DMS153 (cell line): ENCODE measurements at regions not wholly inside any gene's neighbourhood (a gene's known extent, or its start where the extent isn't known, plus 50 kb on each side); places are given as distances from the start of the nearest gene placed in this dataset.
"Not testable (repeated sequence)": the region's sequence is repeated elsewhere in the genome, so short reads cannot be mapped to it uniquely, and the experiment has no call there.

ENCODE experiments used
- DNase-seq: peaks from one replicate; lab custom pipeline; 2025; lab: John Stamatoyannopoulos, UW

DNA sequence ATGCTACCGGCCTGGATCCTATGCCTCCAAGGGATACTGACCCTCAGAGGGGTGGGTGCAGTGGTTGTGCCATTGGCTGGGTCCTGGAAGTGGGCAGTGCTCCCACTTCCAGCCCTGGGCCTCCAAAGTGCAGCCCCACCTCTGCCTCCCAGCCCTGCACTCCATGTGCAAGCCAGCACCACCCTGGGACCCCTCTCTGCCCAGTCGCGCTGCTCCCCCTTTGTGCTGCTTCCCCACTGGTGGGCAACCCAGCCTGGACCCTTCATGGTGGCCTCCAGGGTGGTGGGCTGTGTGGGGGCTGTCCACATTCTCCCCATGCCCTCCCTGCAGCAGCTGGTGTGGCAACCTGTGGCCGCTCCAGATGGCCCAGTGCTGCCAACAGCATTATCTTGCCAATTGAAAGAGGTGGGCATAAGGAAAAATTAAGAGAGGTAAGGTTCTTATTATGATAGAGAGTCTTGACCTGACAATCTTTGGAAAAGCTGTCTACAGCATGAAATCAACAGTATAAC lies 309.7 kb downstream of the GUCY2F start:
- no peak for DNase-seq

DNA sequence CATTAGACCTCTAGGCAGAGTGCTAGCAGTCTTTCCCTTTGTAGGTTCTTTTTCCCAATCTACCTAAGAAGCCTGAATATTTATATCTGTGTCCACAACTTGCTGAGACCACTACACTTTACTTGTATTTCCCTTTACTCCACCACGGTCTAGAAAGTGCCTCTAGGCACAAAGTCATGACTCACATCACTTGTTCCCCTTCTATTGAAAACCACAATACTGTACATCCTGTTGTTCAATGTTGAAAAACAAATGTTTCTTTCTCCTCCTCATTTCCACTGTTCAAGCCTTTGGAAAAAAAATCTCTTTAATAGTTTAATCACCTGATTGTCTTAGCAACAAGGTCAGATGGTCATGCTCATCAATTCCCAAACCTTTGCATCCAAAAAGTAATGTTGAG lies 326.7 kb downstream of the GUCY2F start:
- no peak for DNase-seq

DNA sequence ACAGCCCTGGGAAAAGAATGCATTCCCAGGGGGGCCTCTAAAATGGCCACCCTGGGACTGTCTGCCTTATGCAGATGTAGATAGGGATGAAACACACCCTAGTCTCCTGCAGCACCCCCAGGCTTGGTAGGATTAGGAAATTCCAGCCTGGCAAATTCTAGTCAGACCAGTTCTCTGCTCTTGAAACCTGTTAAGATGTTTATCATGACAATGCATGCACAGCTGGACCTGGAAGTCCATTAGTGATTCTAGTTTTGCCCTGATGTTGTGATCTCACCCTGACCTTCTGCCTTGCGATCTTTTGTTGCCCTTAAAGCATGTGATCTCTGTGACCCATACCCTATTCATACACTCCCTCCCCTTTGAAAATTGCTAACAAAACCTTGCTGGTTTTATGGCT lies 337.7 kb downstream of the GUCY2F start:
- DNase-seq: not testable (repeated sequence)

DNA sequence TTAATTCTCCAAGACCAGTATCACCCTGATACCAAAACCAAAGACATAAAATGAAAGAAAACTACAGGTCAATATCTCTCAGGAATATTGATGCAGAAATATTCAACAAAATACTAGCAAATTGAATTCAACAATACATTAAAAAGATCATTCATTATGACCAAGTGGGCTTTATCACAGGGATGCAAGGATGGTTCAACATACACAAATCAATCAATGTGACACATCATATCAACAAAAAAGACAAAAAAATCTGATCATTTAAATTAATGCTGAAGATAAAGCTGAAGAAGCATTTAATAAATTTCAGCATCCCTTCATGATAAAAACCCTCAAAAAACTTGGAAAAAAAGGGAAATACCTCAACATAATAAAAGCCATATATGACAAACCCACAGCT lies 341.4 kb downstream of the GUCY2F start:
- DNase-seq: no peak

DNA sequence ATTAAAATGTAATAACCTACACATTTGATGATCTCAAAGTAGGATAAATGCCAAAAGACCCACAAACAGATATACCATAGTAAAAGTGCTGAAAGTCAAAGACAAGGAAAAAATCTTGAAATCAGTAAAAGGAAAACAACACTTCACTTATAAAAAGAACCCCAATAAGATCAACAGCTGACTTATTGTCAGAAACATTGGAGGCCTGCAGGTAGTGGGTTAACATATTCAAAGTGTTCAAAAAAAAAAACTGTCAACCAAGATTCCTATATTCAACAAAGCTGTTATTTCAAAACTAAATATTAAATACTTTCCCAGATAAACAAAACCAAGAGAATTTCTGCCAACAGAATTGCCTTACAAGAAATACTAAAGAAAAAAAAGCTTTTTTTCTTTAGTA lies 347.1 kb downstream of the GUCY2F start:
- DNase-seq: no peak

DNA sequence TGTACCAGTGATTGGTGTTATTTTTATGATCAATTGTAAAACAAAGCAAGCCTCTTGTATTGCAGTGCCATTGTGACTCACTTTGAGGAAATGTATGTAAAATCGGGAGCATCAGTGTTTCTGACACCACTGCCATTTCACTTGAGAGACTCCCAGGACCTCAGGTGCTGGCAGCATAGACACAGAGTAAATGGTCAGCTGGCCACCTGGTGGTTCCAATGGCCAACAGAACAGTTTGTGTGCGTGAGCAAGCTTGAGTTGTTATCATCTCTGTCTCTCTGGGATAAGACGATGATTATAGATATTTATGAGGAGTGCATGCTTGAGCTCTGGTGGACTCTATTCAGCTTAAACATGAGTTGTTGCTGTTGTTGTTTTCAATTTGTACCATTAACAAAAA lies 356.6 kb downstream of the GUCY2F start:
- no peak for DNase-seq

DNA sequence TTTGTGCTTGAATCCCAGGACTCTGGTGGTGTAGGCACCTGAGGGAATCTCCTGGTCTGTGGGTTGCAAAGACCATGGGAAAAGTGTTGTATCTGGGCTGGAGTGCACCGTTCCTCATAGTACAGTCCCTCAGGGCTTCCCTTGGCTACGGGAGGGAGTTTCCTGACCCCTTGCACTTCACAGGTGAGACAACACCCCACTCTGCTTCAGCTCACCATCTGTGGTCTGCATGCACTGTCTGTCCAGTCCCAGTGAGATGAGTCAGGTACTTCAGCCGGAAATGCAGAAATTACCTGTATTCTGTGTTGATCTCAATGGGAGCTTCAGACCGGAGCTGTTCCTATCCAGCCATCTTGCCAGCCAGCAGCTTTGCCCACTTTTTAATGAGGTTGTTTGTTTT lies 353.0 kb upstream of the IRS4 start:
- DNase-seq: no peak

DNA sequence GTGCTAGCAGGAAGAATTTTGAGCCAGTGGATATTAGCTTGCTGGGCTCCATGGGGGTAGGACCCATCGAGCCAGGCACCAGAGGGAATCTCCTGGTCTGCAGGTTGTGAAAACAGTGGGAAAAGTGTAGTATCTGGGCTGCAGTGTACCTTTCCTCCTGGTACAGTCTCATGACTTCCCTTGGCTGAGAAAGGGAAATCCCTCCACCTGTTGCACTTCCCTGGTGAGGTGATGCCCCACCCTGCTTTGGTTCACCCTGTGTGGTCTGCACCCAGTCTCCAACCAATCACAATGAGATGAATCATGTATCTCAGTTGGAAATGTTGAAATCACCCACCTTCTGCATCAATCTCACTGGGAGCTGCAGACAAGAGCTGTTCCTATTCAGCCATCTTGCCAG lies 341.4 kb upstream of the IRS4 start:
- no peak for DNase-seq

DNA sequence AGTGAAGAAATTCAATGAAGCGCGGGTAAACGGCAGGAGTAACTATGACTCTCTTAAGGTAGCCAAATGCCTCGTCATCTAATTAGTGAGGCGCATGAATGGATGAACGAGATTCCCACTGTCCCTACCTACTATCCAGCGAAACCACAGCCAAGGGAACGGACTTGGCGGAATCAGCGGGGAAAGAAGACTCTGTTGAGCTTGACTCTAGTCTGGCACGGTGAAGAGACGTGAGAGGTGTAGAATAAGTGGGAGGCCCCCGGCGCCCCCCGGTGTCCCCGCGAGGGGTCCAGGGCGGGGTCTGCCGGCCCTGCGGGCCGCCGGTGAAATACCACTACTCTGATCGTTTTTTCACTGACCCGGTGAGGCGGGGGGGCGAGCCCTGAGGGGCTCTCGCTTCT lies 317.8 kb upstream of the IRS4 start:
- DNase-seq: not testable (repeated sequence)

DNA sequence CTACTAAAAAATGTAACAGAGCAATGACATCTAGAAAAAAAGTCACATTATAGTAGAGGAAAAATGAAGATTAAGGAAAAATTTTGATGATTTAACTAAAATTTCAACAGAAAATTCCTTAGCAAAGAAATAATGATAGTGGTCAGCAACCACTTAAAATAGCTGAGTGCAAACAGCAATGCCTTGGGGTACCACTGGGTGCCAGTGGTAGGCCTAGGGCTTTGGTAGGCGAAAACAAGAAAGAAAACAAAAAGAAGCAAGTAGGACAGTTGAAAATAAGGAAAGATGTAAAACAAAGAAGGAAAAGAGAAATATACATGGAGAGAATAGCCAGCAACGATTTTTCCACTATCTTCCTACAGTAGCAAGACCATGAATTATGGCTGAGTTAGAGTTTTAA lies 313.5 kb upstream of the IRS4 start:
- DNase-seq: no peak

DNA sequence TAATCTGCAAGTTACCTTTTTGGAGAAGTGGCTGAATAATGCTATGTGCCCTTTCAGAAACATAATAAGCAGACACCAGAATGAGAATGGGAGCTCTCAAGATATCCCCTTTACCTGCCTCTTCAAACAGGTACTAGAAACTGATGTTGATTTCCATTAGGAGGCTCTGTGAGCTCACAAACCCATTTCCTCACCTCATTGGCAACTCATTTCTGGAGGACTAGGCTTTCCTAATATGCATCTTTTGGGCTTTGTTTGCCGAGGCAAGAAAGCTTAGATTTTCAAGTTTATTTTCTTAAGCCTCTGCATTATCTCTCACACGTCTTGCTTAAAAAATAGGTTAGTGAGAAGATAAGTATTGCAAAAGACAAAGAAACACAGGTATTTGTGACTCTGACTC lies 313.1 kb upstream of the IRS4 start:
- DNase-seq: no peak

DNA sequence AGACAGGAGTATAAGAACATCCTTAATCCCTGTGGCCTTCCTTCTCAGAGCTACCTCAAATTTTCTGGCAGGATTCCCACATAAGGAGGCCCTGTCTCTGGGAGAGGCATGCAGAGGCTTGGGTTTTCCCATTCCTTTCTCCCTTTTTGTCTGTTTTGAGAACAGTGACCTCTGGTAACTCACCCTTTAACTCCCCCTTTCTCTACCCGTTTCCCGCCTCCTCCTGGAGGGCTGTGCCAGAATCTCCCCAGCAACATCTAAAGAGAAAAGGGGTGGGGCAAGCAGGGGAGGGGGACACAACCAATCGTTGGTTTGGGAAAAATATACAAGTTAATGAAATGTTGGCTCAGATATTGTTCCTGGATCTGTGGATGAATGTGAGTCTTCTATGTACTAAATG lies 303.7 kb upstream of the IRS4 start:
- no peak for DNase-seq

DNA sequence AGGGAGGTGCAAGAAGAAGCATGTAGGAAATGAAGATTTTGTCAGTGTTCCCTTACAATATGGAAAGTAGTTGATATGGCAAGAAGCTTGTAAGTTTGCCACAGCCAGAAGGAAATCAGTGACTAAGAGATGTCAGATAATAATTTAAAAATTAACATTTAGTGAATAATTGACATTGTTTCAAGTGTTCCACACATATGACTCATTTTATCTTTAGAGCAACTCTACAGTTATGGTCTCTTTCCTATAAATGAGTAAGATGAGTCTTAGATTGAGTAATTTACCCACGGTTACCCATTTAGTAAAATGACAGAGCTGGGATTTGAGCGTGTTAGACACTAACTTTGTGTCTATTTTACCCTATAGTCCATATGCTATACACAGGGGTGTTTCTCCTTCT lies 300.3 kb upstream of the IRS4 start:
- DNase-seq: no peak

DNA sequence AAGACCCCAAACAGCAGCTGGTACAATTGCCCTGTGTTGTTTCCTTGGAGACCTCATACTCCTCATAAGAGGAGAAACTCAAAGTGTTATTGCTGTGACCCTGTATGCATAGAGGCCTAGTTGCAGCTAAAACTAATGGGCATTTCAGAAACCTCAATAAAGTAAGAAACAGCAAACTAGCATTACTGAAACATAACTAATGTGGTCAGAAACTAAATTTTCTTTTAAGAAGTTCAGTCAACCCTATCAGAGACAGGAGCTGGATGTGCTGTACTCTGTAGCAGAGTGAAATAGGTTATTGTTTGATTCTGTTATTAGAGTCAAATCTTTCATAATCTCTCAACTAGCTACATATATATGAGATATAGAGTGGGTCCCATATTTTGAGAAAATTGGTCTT lies 257.5 kb upstream of the IRS4 start:
- DNase-seq: no peak

DNA sequence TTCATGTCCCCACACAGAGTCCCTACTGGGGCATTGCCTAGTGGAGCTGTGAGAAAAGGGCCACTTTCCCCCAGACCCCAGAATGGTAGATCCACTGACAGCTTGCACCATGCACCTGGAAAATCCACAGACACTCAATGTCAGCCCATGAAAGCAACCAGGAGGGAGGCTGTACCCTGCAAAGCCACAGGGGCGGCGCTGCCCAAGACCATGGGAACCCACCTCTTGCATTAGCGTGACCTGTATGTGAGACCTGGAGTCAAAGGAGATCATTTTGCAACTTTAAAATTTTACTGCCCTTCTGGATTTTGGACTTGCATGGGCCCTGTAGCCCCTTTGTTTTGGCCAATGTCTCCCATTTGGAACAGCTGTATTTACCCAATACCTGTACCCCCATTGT lies 236.5 kb upstream of the IRS4 start:
- DNase-seq: not testable (repeated sequence)

DNA sequence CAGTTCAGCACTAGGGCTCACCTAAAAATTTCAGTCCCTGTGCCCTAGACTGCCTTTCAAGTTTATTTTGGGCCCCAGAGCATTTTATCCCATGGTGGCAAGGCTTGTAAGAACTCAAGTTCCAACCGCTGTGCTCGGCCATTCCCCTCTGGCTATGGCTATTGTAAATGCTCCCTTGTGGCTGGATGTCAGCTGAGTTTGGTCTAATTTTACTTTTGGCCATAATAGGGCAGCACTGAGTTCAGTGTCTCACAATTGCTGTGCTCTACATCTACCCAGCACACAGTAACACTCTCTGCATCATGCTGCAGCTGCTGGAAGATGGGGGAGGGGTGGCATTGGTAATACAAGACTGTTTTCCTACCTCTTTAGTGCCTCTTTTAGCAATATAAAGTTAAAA lies 210.8 kb upstream of the IRS4 start:
- no peak for DNase-seq

DNA sequence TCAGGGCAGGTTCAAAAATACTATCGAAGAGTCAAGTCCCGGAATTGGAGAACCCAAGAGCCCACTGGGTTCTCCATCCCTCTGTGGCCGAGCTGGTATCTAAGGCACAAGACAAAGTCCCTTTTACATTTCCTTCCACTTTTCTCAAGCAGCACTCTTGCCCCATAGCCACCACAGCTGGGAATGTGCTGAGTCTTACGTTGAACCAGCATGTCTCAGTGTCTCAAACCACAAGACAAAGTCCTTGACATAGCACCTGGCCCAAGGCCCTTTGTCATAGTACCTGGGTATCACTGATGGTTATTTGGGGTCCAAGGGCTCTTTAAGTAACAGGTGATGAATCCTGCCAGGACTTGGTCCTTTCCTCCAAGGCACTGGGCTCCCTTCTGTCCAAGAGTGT lies 210.2 kb upstream of the IRS4 start:
- DNase-seq: no peak

DNA sequence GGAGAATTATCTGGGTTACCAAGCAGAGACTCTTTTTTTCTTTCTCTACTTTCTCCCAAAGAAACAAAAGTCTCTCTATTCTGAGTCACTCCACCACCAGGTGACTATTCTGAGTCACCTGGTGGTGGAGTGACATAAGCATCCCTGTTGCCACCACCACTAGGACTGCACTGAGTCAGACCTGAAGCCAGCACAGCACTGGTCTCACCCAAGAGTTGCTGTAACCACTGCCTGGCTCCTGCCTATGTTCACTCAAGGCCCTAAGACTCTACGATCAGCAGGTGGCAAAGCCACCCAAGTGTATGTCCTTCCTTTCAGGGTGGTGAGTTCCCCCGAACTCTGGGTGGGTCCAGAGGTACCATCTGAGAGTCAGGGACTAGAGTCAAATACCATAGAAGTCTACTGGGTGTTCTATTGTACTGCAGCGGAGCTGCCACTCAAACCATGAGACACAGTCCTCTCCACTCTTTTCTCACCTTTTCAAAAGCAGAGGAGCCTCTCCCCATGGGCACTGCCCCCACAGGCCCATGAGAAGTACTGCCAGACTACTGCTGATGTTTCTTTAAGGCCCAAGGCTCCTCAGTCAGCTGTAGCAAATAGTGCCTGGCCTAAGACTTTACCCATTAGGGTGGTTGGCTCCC lies 209.6 kb upstream of the IRS4 start:
- DNase-seq: no peak

DNA sequence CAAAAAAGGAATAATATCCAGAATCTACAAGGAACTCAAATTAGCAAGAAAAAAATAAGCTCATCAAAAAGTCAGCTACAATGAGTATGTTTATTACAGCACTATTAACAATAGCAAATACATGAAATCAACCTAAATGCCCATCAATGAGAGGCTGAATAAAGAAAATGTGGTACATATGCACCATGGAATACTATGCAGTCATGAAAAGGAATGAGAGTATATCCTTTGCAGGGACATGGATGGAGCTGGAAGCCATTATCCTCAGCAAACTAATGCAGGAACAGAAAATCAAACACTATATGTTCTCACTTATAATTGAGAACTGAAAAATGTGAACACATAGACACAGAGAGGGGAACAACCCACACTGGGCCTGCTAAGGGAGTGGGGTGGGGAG lies 178.4 kb upstream of the IRS4 start:
- DNase-seq: no peak

DNA sequence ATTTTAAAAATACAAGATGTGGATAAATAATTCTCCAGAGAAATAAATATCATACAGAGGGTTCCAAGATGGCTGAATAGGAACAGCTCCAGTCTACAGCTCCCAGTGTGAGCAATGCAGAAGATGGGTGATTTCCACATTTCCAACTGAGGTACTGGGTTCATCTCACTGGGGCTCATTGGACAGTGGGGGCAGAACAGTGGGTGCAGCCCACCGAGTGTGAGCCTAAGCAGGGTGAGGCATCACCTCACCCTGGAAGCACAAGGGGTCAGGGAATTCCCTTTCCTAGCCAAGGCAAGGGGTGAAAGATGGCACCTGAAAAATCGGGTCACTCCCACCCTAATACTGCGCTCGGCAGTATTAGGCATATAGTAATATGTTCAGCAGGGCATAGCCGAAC lies 167.5 kb upstream of the IRS4 start:
- not testable (repeated sequence) for DNase-seq

DNA sequence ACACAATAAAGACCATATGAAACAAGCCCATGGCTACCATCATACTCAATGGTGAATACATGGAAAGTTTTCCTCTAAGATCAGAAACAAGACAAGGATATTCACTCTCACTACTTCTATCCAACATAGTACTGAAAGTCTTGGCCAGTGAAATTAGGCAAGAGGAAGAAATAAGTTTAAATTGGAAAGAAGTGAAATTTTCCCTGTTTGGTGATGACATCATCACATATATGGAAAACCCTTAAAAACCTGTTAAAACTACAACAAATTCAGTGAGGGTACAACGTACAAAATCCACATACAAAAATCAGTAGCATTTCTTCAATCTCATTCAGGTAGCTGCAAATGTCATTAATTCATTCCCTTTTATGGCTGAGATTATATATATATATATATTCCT lies 164.0 kb upstream of the IRS4 start:
- no peak for DNase-seq

DNA sequence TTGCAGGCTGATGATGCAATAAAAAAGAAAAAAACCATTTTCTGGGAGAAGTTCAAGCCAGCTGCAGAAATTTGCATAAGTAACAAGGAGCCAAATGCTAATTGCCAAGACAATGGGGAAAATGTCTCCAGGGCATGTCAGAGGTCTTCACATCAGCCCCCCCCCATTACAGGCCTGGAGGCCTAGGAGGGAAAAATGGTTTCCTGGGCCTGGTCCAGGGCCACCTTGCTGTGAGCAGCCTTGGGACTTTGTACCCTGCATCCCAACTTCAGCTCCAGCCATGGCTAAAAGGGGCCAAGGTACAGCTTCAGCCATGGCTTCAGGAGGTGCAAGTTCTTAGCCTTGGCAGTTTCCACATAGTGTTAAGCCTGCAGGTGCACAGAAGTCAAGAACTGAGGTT lies 160.0 kb upstream of the IRS4 start:
- DNase-seq: not testable (repeated sequence)

DNA sequence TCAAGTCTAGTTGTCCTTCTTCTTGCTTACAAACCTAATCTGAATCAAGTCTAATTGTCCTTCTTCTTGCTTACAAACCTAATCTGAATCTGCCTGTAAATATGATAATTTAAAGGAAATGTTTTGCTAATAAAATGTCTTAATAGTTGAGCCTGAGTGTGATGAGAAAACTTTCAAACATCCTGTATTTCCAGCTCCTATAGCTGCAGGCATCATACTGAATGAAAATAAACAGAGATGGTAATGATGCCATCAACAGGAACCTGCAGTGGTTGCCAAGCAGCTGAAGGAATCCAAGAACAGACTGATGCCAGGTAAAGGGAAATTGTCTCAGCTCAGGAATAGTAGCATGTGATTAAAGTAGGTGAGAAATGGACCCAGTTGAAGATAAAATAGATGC lies 156.1 kb upstream of the IRS4 start:
- no peak for DNase-seq

DNA sequence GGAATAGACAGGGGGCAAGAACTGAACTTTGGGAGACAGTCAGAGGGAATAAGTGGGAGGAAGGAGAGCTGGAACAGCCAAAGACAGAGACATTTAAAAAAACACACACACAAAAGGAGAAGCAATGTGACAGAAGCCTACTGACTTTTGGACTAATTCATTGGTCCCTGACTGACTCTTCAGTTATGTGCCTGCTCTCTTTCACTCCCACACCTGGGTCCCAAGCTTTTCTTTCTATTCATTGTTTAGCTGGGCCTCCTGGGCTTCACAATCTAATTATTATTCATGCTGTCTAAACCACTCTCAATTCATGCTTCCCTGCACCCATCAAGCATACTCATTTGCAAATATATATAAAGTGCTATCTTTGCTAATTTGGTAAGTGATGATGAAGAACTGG lies 139.2 kb upstream of the IRS4 start:
- DNase-seq: no peak

DNA sequence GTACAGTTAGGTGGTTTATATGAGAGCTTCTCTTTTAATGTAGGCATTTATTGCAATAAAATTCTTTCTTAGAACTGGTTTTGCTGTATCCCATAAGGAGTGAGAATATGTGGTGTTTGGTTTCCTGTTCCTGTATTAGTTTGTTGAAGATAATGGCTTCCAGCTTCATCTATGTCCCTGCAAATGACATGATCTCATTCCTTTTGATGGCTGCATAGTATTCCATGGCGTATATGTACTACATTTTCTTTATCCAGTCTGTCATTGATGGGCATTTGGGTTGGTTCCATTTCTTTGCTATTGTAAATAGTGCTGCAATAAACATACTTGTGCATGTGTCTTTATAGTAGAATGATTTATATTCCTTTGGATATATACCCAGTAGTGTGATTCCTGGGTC lies 106.7 kb upstream of the IRS4 start:
- not testable (repeated sequence) for DNase-seq
